Common myeloid progenitor, CD34-positive (primary cell): ENCODE measurements at regions not wholly inside any gene's neighbourhood (a gene's known extent, or its start where the extent isn't known, plus 50 kb on each side); places are given as distances from the start of the nearest gene placed in this dataset.
A peak's percentile ranks its signal among the peaks of the same experiment; 100 is the strongest.

ENCODE experiments used
- CTCF ChIA-PET: fragments of 350-600 bp; sonication (Branson Sonifier 250); formaldehyde crosslinking; loops from one replicate; lab custom pipeline; 2021; ENCODE audit warnings: antibody characterized with exemption; lab: Charles Lee
- POLR2A ChIA-PET: fragments of 350-600 bp; sonication (Branson Sonifier 250); formaldehyde crosslinking; loops from one replicate; lab custom pipeline; 2021; ENCODE audit warnings: antibody characterized with exemption; lab: Charles Lee
- DNase-seq, 3 donors: peaks; one replicate each; pipeline versions ENCODE4 v3.0.0 to v3.0.0-alpha.2; 2013
- H3K27ac ChIP-seq, 2 experiments: 1 replicate in 1 of 2; 2 replicates in 1 of 2; pipeline ENCODE4 v1.7.0; 2013; ENCODE audit warnings: inconsistent platforms in 2 of 2, low read length in 2 of 2, mild to moderate bottlenecking in 2 of 2, low read depth in 1 of 2, moderate library complexity in 1 of 2; ENCODE audit not compliant: severe bottlenecking in 2 of 2, insufficient read depth in 1 of 2, poor library complexity in 1 of 2
- H3K27me3 ChIP-seq, 5 experiments: replicated peaks in 2 of 5; 1 replicate in 3 of 5; 2 replicates in 2 of 5; pipeline versions ENCODE4 v1.6.1 to v1.7.0; 2013; ENCODE audit warnings: low read length in 4 of 5, mild to moderate bottlenecking in 2 of 5, moderate library complexity in 2 of 5, inconsistent platforms in 1 of 5; ENCODE audit not compliant: insufficient read depth in 5 of 5, control insufficient read depth in 4 of 5
- H3K36me3 ChIP-seq, 4 experiments: 1 replicate in 2 of 4; 2 replicates in 2 of 4; pipeline versions ENCODE4 v1.6.1 to v1.7.0; 2013; ENCODE audit warnings: low read length in 3 of 4, control low read depth in 1 of 4, mild to moderate bottlenecking in 1 of 4; ENCODE audit not compliant: control insufficient read depth in 4 of 4, insufficient read depth in 4 of 4
- H3K4me1 ChIP-seq, 4 experiments: 1 replicate in 3 of 4; 2 replicates in 1 of 4; pipeline versions ENCODE4 v1.6.1 to v1.7.1; 2013; ENCODE audit warnings: low read length in 3 of 4, mild to moderate bottlenecking in 3 of 4, control low read depth in 1 of 4, inconsistent platforms in 1 of 4, moderate library complexity in 1 of 4; ENCODE audit not compliant: control insufficient read depth in 4 of 4, insufficient read depth in 4 of 4; ENCODE audit errors: control extremely low read depth in 1 of 4
- H3K4me3 ChIP-seq, 7 experiments: 1 replicate in 4 of 7; 2 replicates in 3 of 7; pipeline versions ENCODE4 v1.5.1 to v1.7.0; 2013; ENCODE audit warnings: mild to moderate bottlenecking in 7 of 7, low read length in 6 of 7, moderate library complexity in 6 of 7, inconsistent platforms in 2 of 7, low read depth in 2 of 7, control low read depth in 1 of 7; ENCODE audit not compliant: insufficient read depth in 4 of 7, control insufficient read depth in 1 of 7; ENCODE audit errors: extremely low read depth in 1 of 7
- H3K9me3 ChIP-seq, 5 experiments: 1 replicate in 4 of 5; 2 replicates in 1 of 5; pipeline versions ENCODE4 v1.6.1 to v1.7.1; 2013; ENCODE audit warnings: low read length in 4 of 5, mild to moderate bottlenecking in 2 of 5, inconsistent platforms in 1 of 5, low read depth in 1 of 5, moderate library complexity in 1 of 5; ENCODE audit not compliant: control insufficient read depth in 4 of 5, insufficient read depth in 2 of 5; ENCODE audit errors: control extremely low read depth in 1 of 5
- WGBS: methylation state at CpG from one replicate; pipeline ENCODE4 v1.1.5; 2013; ENCODE audit not compliant: insufficient coverage; 5-methylcytosine and 5-hydroxymethylcytosine counted together

DNA sequence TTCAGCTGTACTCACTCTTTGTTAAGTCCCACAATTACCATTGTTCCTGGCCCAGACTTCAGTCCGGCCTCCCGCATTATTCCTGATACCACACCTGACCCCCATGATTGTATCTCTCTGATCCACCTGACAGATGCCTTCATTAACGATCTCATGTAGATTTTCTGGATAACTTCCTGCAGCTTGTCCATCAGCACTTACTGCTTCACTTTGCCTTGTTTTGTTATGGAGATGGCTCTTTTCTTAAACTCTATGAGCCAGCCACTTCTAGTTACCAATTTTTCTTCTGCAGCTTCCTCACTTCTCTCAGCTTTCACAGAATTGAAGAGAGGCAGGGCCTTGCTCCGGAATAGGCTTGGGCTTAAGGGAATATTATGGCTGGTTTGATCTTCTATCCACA lies 1044.2 kb downstream of the PLOD2 start:
- DNase-seq = no peak
- ChIA-PET CTCF (no interaction called here), POLR2A (no interaction called here)
- Histone ChIP-seq H3K36me3 (no peaks in the 10 kb centered on the region), H3K9me3 (no peaks in the 10 kb centered on the region), H3K27ac (no peak overlapping the region), H3K4me1 (no peaks in the 10 kb centered on the region), H3K4me3 (no peak overlapping the region), H3K27me3 (no peaks in the 10 kb centered on the region)
- 100% methylated on average over 1 of the region's 4 CpGs for WGBS

- CTCF ChIA-PET = no interaction called here
- POLR2A ChIA-PET = no interaction called here
- DNase-seq = no peak
- Histone ChIP-seq H3K9me3 (no peaks in the 10 kb centered on the region), H3K27me3 (no peaks in the 10 kb centered on the region), H3K36me3 (no peaks in the 10 kb centered on the region), H3K27ac (no peak overlapping the region), H3K4me1 (no peaks in the 10 kb centered on the region), H3K4me3 (no peak overlapping the region)
- WGBS = no CpG with 5 or more reads among the region's 1 CpG
These were observed 1042.7 kb downstream of the PLOD2 start for GRCh38 chr3:145118303-145118702.

- ChIA-PET POLR2A (no interaction called here), CTCF (no interaction called here)
- H3K36me3 ChIP-seq = no peaks in the 10 kb centered on the region
- DNase-seq = no peak
- H3K9me3 ChIP-seq = no peaks in the 10 kb centered on the region
- H3K27ac ChIP-seq = no peak overlapping the region
- no peaks in the 10 kb centered on the region for H3K27me3 ChIP-seq
- no peaks in the 10 kb centered on the region for H3K4me1 ChIP-seq
- no peak overlapping the region for H3K4me3 ChIP-seq
- 100% methylated on average over 1 of the region's 4 CpGs for WGBS
These were observed 1035.9 kb downstream of the PLOD2 start for GRCh38 chr3:145124900-145125678.

- no peaks in the 10 kb centered on the region for H3K4me1 ChIP-seq
- H3K9me3 ChIP-seq = no peaks in the 10 kb centered on the region
- CTCF ChIA-PET = no interaction called here
- WGBS = no CpG with 5 or more reads among the region's 2 CpGs
- no peak overlapping the region for H3K27ac ChIP-seq
- POLR2A ChIA-PET = no interaction called here
- no peak overlapping the region for H3K4me3 ChIP-seq
- DNase-seq = no peak
- H3K27me3 ChIP-seq = no peaks in the 10 kb centered on the region
- no peaks in the 10 kb centered on the region for H3K36me3 ChIP-seq
These were observed 1027.7 kb downstream of the PLOD2 start for GRCh38 chr3:145133281-145133680.

DNA sequence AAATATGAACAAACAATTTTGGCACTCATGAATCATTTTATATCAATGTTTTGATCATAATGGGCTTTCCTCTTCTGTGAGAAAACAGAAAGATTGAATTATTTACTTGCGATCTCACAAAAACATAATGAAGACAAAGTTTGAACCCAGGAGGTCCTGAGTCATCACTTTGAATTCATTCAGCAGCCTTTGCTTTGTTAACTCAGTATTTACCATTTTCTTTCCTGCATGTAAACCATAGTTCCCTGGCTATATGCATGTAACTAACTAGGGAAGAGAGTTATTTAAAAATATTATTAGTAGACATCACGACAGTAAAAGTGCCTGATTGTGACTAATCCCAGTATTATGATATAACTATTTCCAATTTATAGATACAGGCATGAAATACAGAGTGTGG lies 1026.2 kb downstream of the PLOD2 start:
- no peaks in the 10 kb centered on the region for H3K9me3 ChIP-seq
- ChIA-PET CTCF (no interaction called here), POLR2A (no interaction called here)
- WGBS = 100% methylated on average over 1 of the region's 2 CpGs
- H3K27me3 ChIP-seq = no peaks in the 10 kb centered on the region
- H3K36me3 ChIP-seq = no peaks in the 10 kb centered on the region
- no peak overlapping the region for H3K27ac ChIP-seq
- no peaks in the 10 kb centered on the region for H3K4me1 ChIP-seq
- no peak for DNase-seq
- H3K4me3 ChIP-seq = no peak overlapping the region

- ChIA-PET POLR2A (no interaction called here), CTCF (no interaction called here)
- H3K27ac ChIP-seq = no peak overlapping the region
- H3K4me1 ChIP-seq = peaks cover 0 to 5% (median 1%) of the 10 kb centered on the region in 4 experiments
- H3K9me3 ChIP-seq = peaks cover 0 to 4% (median 0%) of the 10 kb centered on the region in 5 experiments
- peak in 2 of 3 donors; percentile 0 to 4 for DNase-seq
- H3K27me3 ChIP-seq = no peaks in the 10 kb centered on the region
- H3K4me3 ChIP-seq = no peak overlapping the region
- H3K36me3 ChIP-seq = no peaks in the 10 kb centered on the region
- WGBS = no CpG with 5 or more reads among the region's 3 CpGs
These were observed 1016.6 kb downstream of the PLOD2 start for GRCh38 chr3:145144361-145144760.

- no CpG with 5 or more reads among the region's 1 CpG for WGBS
- ChIA-PET POLR2A (no interaction called here), CTCF (no interaction called here)
- H3K9me3 ChIP-seq = peaks cover 0 to 4% (median 0%) of the 10 kb centered on the region in 5 experiments
- H3K4me3 ChIP-seq = no peak overlapping the region
- H3K27ac ChIP-seq = no peak overlapping the region
- no peaks in the 10 kb centered on the region for H3K27me3 ChIP-seq
- DNase-seq = no peak
- peaks cover 0 to 5% (median 1%) of the 10 kb centered on the region in 4 experiments for H3K4me1 ChIP-seq
- no peaks in the 10 kb centered on the region for H3K36me3 ChIP-seq
These were observed 1015.5 kb downstream of the PLOD2 start for GRCh38 chr3:145145461-145145860.
